GM12878 (cell line): ENCODE measurements at regions not wholly inside any gene's neighbourhood (a gene's known extent, or its start where the extent isn't known, plus 50 kb on each side); places are given as distances from the start of the nearest gene placed in this dataset.

Source experiments
- ATAC-seq: fragments of 200-7000 bp; cut with Tn5 transposase; 3 replicates; pipeline ENCODE4 v1.9.1; 2020; ENCODE audit warnings: mild to moderate bottlenecking, moderate library complexity
- BruUV-seq: library from RNA; stranded (reverse); fragments of 400-500 nt; replicated peaks from 2 replicates; lab custom pipeline; 2021; lab: Mats Ljungman, UMichigan
- CTCF ChIA-PET: fragments of 300-600 bp; sonication (Branson Sonifier 250); formaldehyde crosslinking; extraction: SDS; loops from one replicate; lab custom pipeline; 2021; ENCODE audit warnings: inconsistent platforms; lab: Yijun Ruan, JAX
- POLR2A ChIA-PET: fragments of 350-600 bp; formaldehyde crosslinking; extraction: SDS; loops from one replicate; lab custom pipeline; 2021; ENCODE audit warnings: inconsistent platforms; lab: Charles Lee
- RAD21 ChIA-PET: fragments of 300-600 bp; sonication (Branson Sonifier 250); formaldehyde crosslinking; loops from one replicate; lab custom pipeline; 2023; ENCODE audit warnings: antibody characterized with exemption; ENCODE audit not compliant: unreplicated experiment; lab: Charles Lee
- SMC1A ChIA-PET: fragments of 300-600 bp; sonication (Branson Sonifier 250); formaldehyde crosslinking; loops from one replicate; lab custom pipeline; 2023; ENCODE audit not compliant: unreplicated experiment, uncharacterized antibody; lab: Charles Lee
- DNase-seq: peaks from one replicate; pipeline ENCODE4 v3.0.0-alpha.2; 2011; ENCODE audit warnings: low read depth, low spot score
- FAIRE-seq: peaks from 3 replicates; lab custom pipeline; 2011; peaks lifted over from hg19 to GRCh38; lab: Jason Lieb, UNC
- H2AFZ ChIP-seq: 2 replicates; pipeline ENCODE4 v1.6.0; 2011; ENCODE audit warnings: low read depth, low read length, control low read depth; ENCODE audit not compliant: control insufficient read depth
- H3K27ac ChIP-seq: 2 replicates; pipeline ENCODE4 v1.5.1; 2011; ENCODE audit warnings: control low read depth; ENCODE audit not compliant: control insufficient read depth, insufficient read depth
- H3K27me3 ChIP-seq, 2 experiments: replicated peaks in 1 of 2; 2 replicates each; pipeline versions ENCODE4 v1.6.0 to v1.6.1; 2011; ENCODE audit warnings: low read length in 1 of 2; ENCODE audit not compliant: control insufficient read depth in 2 of 2, insufficient read depth in 2 of 2
- H3K36me3 ChIP-seq, 2 experiments: 2 replicates each; pipeline ENCODE4 v1.5.1; 2011; ENCODE audit warnings: low read length in 1 of 2; ENCODE audit not compliant: control insufficient read depth in 2 of 2, insufficient read depth in 2 of 2
- H3K4me1 ChIP-seq: 2 replicates; pipeline ENCODE4 v1.6.1; 2011; ENCODE audit warnings: mild to moderate bottlenecking, low read length, moderate library complexity, mixed read lengths; ENCODE audit not compliant: control insufficient read depth, insufficient read depth
- H3K4me2 ChIP-seq: 2 replicates; pipeline ENCODE4 v1.6.0; 2011; ENCODE audit warnings: control low read depth; ENCODE audit not compliant: control insufficient read depth, insufficient read depth
- H3K4me3 ChIP-seq: fragments of 200-600 bp; sonication (generic); 2 replicates; pipeline ENCODE4 v1.5.1; 2016
- H3K79me2 ChIP-seq: 2 replicates; pipeline ENCODE4 v1.6.0; 2011; ENCODE audit warnings: low read length; ENCODE audit not compliant: control insufficient read depth, insufficient read depth
- H3K9ac ChIP-seq: 2 replicates; pipeline ENCODE4 v1.8.0; 2011; ENCODE audit warnings: low read length, control low read depth, mixed read lengths; ENCODE audit not compliant: control insufficient read depth, insufficient read depth
- H3K9me3 ChIP-seq: replicated peaks from 3 replicates; pipeline ENCODE4 v1.5.1; 2011; ENCODE audit warnings: mild to moderate bottlenecking, low read length; ENCODE audit not compliant: control insufficient read depth, insufficient read depth
- H4K20me1 ChIP-seq: 2 replicates; pipeline ENCODE4 v1.6.0; 2011; ENCODE audit not compliant: control insufficient read depth, insufficient read depth
- BACH1 ChIP-seq: fragments of 450-650 bp; IDR thresholded peaks from 2 replicates; pipeline ENCODE4 v1.6.1; 2017; ENCODE audit warnings: mild to moderate bottlenecking, borderline replicate concordance
- CHD1 ChIP-seq: IDR thresholded peaks from 2 replicates; pipeline ENCODE4 v1.6.1; 2012; ENCODE audit warnings: low read depth, low read length, improper control_type of control experiment
- CREB1 ChIP-seq: IDR thresholded peaks from 2 replicates; pipeline ENCODE4 v1.6.1; 2012; ENCODE audit warnings: low read depth, mild to moderate bottlenecking, inconsistent platforms
- EP300 ChIP-seq, 2 experiments: fragments of 150-350 bp in 1 of 2; IDR thresholded peaks; 2 replicates each; pipeline ENCODE4 v1.6.1; 2011 to 2012; ENCODE audit warnings: low read depth in 2 of 2, low read length in 2 of 2, borderline replicate concordance in 1 of 2, improper control_type of control experiment in 1 of 2, inconsistent platforms in 1 of 2; ENCODE audit not compliant: control insufficient read depth in 1 of 2
- ETV6 ChIP-seq, 2 experiments: fragments of 450-650 bp in 1 of 2; IDR thresholded peaks in 1 of 2; conservative IDR thresholded peaks in 1 of 2; 2 replicates each; pipeline ENCODE4 v1.6.1; 2014; ENCODE audit warnings: antibody characterized with exemption in 1 of 2, borderline replicate concordance in 1 of 2, low read depth in 1 of 2, mild to moderate bottlenecking in 1 of 2, moderate library complexity in 1 of 2
- EZH2 ChIP-seq: IDR thresholded peaks from 2 replicates; pipeline ENCODE4 v1.6.1; 2012; ENCODE audit warnings: low read depth, mild to moderate bottlenecking, control low read depth, inconsistent platforms, low read length, borderline replicate concordance; ENCODE audit not compliant: control insufficient read depth
- LARP7 ChIP-seq: fragments of 450-650 bp; IDR thresholded peaks from 2 replicates; pipeline ENCODE4 v1.6.1; 2017; ENCODE audit warnings: mild to moderate bottlenecking
- PAX5 ChIP-seq: IDR thresholded peaks from 2 replicates; pipeline ENCODE4 v1.6.1; 2011; ENCODE audit warnings: low read depth, low read length, borderline replicate concordance
- PML ChIP-seq: IDR thresholded peaks from 2 replicates; pipeline ENCODE4 v1.6.1; 2012; ENCODE audit warnings: low read length, inconsistent platforms
- STAT1 ChIP-seq: fragments of 450-650 bp; conservative IDR thresholded peaks from 2 replicates; pipeline ENCODE4 v1.6.1; 2014; ENCODE audit warnings: antibody characterized with exemption, mild to moderate bottlenecking
- SUZ12 ChIP-seq: fragments of 200-600 bp; sonication (generic); IDR thresholded peaks from one replicate; pipeline ENCODE4 v1.6.1; 2018; ENCODE audit warnings: antibody characterized with exemption, mild to moderate bottlenecking; ENCODE audit not compliant: unreplicated experiment
- WGBS: methylation state at CpG from one replicate; pipeline ENCODE4 v1.1.6; 2016; ENCODE audit warnings: low lambda C conversion rate; ENCODE audit not compliant: insufficient replicate concordance, insufficient coverage; ENCODE audit errors: missing lambda C conversion rate; 5-methylcytosine and 5-hydroxymethylcytosine counted together
- in situ Hi-C: fragments of 300-500 bp; cut with MboI; formaldehyde crosslinking; loops from 9 replicates; pipeline ENCODE4 v1.14.3; 2018; ENCODE audit warnings: mixed read lengths
- intact Hi-C: fragments of 100-400 bp; cut with micrococcal nuclease; formaldehyde crosslinking; loops from one replicate; pipeline ENCODE4 v1.14.2; 2022; ENCODE audit not compliant: unreplicated experiment
- TF ChIP-seq, protein P1 (sequence below): fragments of 450-650 bp; formaldehyde crosslinking; IDR thresholded peaks from 2 replicates; pipeline ENCODE4 v1.4.0; 2020; ENCODE audit warnings: mild to moderate bottlenecking, moderate library complexity
- TF ChIP-seq, protein P2 (sequence below): fragments of 450-650 bp; IDR thresholded peaks from 2 replicates; pipeline ENCODE4 v1.6.1; 2017; ENCODE audit warnings: borderline replicate concordance
- TF ChIP-seq, protein P3 (sequence below): fragments of 450-650 bp; IDR thresholded peaks from 2 replicates; pipeline ENCODE4 v1.6.1; 2017; ENCODE audit warnings: mild to moderate bottlenecking, moderate library complexity

DNA sequence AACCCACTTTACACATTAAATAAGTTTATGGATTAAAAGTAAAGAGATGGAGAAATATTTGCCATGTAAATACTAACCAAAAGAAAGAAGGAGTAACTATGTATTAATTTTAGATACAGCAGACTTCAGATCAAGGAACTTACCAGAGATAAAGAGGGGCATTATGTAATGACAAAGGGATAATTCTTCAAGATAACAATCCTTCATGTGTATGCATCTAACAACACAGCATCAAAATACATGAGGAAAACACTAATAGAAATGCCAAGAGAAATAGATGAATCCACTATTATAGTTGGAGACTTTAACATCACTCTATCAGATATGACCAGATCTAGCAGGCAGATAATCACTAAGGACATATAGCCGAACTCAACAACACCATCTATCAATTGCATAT is 149.8 kb upstream of the ANKRD55 start:
- Histone ChIP-seq H3K27me3 (0 out of 4 replicates have a peak, but pooled peaks cover 0 to 2% of the 10 kb centered on the region in 2 experiments), H3K27ac (no peak overlapping the region), H3K4me2 (no peak overlapping the region), H3K4me3 (no peak overlapping the region), H3K79me2 (no peaks in the 10 kb centered on the region), H3K9me3 (no peaks in the 10 kb centered on the region), H3K36me3 (no peaks in the 10 kb centered on the region), H3K4me1 (no peaks in the 10 kb centered on the region), H4K20me1 (no peaks in the 10 kb centered on the region), H3K9ac (no peak overlapping the region), H2AFZ (no peak overlapping the region)
- ChIA-PET RAD21 (no interaction called here), CTCF (no interaction called here), POLR2A (no interaction called here), SMC1A (no interaction called here)
- in situ Hi-C loops: no loop called here
- ATAC-seq (no peak), FAIRE-seq (no peak), DNase-seq (no peak)
- intact Hi-C loops: no loop called here
- no TSS peak for BruUV-seq
- WGBS: 93% methylated on average over 1 of the region's 1 CpG
- TF ChIP-seq STAT1: no peak
- no peak for TF ChIP-seq PAX5
- TF ChIP-seq EZH2: no peak
- no peak for TF ChIP-seq PML
- no peak for TF ChIP-seq SUZ12
- no peak for TF ChIP-seq ETV6 (conservative IDR thresholded peaks at IDR 0.05 in 1 of 2, IDR thresholded peaks at IDR 0.05 in 1 of 2; ENCODE audit: borderline replicate concordance in 1 of 2, low read depth in 1 of 2)
- TF ChIP-seq, protein P1, sequence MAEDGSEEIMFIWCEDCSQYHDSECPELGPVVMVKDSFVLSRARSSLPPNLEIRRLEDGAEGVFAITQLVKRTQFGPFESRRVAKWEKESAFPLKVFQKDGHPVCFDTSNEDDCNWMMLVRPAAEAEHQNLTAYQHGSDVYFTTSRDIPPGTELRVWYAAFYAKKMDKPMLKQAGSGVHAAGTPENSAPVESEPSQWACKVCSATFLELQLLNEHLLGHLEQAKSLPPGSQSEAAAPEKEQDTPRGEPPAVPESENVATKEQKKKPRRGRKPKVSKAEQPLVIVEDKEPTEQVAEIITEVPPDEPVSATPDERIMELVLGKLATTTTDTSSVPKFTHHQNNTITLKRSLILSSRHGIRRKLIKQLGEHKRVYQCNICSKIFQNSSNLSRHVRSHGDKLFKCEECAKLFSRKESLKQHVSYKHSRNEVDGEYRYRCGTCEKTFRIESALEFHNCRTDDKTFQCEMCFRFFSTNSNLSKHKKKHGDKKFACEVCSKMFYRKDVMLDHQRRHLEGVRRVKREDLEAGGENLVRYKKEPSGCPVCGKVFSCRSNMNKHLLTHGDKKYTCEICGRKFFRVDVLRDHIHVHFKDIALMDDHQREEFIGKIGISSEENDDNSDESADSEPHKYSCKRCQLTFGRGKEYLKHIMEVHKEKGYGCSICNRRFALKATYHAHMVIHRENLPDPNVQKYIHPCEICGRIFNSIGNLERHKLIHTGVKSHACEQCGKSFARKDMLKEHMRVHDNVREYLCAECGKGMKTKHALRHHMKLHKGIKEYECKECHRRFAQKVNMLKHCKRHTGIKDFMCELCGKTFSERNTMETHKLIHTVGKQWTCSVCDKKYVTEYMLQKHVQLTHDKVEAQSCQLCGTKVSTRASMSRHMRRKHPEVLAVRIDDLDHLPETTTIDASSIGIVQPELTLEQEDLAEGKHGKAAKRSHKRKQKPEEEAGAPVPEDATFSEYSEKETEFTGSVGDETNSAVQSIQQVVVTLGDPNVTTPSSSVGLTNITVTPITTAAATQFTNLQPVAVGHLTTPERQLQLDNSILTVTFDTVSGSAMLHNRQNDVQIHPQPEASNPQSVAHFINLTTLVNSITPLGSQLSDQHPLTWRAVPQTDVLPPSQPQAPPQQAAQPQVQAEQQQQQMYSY: no peak
- TF ChIP-seq BACH1: no peak
- no peak for TF ChIP-seq LARP7
- no peak for TF ChIP-seq CREB1
- no peak for TF ChIP-seq CHD1
- TF ChIP-seq, protein P2, sequence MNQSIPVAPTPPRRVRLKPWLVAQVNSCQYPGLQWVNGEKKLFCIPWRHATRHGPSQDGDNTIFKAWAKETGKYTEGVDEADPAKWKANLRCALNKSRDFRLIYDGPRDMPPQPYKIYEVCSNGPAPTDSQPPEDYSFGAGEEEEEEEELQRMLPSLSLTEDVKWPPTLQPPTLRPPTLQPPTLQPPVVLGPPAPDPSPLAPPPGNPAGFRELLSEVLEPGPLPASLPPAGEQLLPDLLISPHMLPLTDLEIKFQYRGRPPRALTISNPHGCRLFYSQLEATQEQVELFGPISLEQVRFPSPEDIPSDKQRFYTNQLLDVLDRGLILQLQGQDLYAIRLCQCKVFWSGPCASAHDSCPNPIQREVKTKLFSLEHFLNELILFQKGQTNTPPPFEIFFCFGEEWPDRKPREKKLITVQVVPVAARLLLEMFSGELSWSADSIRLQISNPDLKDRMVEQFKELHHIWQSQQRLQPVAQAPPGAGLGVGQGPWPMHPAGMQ: no peak
- no peak for TF ChIP-seq EP300 (IDR thresholded peaks at IDR 0.05; ENCODE audit: borderline replicate concordance in 1 of 2, control insufficient read depth in 1 of 2, low read depth in 2 of 2, low read length in 2 of 2)
- TF ChIP-seq, protein P3, sequence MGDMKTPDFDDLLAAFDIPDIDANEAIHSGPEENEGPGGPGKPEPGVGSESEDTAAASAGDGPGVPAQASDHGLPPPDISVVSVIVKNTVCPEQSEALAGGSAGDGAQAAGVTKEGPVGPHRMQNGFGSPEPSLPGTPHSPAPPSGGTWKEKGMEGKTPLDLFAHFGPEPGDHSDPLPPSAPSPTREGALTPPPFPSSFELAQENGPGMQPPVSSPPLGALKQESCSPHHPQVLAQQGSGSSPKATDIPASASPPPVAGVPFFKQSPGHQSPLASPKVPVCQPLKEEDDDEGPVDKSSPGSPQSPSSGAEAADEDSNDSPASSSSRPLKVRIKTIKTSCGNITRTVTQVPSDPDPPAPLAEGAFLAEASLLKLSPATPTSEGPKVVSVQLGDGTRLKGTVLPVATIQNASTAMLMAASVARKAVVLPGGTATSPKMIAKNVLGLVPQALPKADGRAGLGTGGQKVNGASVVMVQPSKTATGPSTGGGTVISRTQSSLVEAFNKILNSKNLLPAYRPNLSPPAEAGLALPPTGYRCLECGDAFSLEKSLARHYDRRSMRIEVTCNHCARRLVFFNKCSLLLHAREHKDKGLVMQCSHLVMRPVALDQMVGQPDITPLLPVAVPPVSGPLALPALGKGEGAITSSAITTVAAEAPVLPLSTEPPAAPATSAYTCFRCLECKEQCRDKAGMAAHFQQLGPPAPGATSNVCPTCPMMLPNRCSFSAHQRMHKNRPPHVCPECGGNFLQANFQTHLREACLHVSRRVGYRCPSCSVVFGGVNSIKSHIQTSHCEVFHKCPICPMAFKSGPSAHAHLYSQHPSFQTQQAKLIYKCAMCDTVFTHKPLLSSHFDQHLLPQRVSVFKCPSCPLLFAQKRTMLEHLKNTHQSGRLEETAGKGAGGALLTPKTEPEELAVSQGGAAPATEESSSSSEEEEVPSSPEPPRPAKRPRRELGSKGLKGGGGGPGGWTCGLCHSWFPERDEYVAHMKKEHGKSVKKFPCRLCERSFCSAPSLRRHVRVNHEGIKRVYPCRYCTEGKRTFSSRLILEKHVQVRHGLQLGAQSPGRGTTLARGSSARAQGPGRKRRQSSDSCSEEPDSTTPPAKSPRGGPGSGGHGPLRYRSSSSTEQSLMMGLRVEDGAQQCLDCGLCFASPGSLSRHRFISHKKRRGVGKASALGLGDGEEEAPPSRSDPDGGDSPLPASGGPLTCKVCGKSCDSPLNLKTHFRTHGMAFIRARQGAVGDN: no peak
